Progenitor cell of endocrine pancreas (in vitro differentiated cells): ENCODE measurements at regions not wholly inside any gene's neighbourhood (a gene's known extent, or its start where the extent isn't known, plus 50 kb on each side); places are given as distances from the start of the nearest gene placed in this dataset.
"Not testable (repeated sequence)": the region's sequence is repeated elsewhere in the genome, so short reads cannot be mapped to it uniquely, and the experiment has no call there.

ENCODE experiments used
- DNase-seq: peaks from one replicate; pipeline ENCODE4 v3.0.0; 2021; ENCODE audit warnings: low spot score; ENCODE audit not compliant: unreplicated experiment
- H3K27ac Mint-ChIP-seq: 2 replicates; pipeline ENCODE4 v1.8.0; 2021; ENCODE audit warnings: mild to moderate bottlenecking, moderate library complexity, mixed read lengths
- H3K27me3 Mint-ChIP-seq: 2 replicates; pipeline ENCODE4 v1.8.0; 2021; ENCODE audit warnings: mixed read lengths
- H3K36me3 Mint-ChIP-seq: 2 replicates; pipeline ENCODE4 v1.8.0; 2022; ENCODE audit warnings: mixed read lengths; ENCODE audit not compliant: insufficient read depth
- H3K4me1 Mint-ChIP-seq: 2 replicates; pipeline ENCODE4 v1.8.0; 2021; ENCODE audit warnings: low read depth, mixed read lengths
- H3K4me3 Mint-ChIP-seq: 2 replicates; pipeline ENCODE4 v1.8.0; 2021; ENCODE audit warnings: low read depth, mild to moderate bottlenecking, moderate library complexity, mixed read lengths
- H3K9me3 Mint-ChIP-seq: 2 replicates; pipeline ENCODE4 v1.8.0; 2021; ENCODE audit warnings: low read depth, mixed read lengths
- TF ChIP-seq, protein P1 (sequence below): fragments of 200-600 bp; sonication (generic); IDR thresholded peaks from one replicate; pipeline ENCODE4 v1.5.0; 2021; ENCODE audit warnings: antibody characterized with exemption, mild to moderate bottlenecking; ENCODE audit not compliant: unreplicated experiment

DNA sequence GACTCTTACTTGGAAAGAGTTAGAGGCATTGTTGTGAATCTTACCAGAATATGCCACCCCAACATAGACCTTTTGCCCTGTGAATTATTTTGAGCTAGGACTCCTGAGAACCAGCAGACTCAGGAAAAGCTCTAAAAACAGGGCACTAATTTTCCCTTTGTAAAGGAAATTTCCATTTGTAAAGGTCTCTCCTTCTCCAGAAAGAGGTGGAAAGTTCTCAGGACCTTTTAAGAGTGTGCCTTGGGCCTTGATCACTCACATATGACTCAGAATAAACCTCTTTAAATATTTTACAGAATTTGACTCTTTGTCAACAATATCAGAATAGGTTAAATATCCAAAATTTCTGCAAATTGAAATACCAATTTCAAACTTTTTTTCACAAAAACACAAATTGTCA is 721.8 kb upstream of the NCAM2 start:
- DNase-seq, result no peak
- no peaks in the 10 kb centered on the region for H3K27me3 Mint-ChIP-seq
- TF ChIP-seq, protein P1, sequence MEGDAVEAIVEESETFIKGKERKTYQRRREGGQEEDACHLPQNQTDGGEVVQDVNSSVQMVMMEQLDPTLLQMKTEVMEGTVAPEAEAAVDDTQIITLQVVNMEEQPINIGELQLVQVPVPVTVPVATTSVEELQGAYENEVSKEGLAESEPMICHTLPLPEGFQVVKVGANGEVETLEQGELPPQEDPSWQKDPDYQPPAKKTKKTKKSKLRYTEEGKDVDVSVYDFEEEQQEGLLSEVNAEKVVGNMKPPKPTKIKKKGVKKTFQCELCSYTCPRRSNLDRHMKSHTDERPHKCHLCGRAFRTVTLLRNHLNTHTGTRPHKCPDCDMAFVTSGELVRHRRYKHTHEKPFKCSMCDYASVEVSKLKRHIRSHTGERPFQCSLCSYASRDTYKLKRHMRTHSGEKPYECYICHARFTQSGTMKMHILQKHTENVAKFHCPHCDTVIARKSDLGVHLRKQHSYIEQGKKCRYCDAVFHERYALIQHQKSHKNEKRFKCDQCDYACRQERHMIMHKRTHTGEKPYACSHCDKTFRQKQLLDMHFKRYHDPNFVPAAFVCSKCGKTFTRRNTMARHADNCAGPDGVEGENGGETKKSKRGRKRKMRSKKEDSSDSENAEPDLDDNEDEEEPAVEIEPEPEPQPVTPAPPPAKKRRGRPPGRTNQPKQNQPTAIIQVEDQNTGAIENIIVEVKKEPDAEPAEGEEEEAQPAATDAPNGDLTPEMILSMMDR, result no peak
- no peak overlapping the region for H3K27ac Mint-ChIP-seq
- no peaks in the 10 kb centered on the region for H3K36me3 Mint-ChIP-seq
- peaks cover 11% of the 10 kb centered on the region for H3K9me3 Mint-ChIP-seq
- no peak overlapping the region for H3K4me3 Mint-ChIP-seq
- H3K4me1 Mint-ChIP-seq, result peaks cover 23% of the 10 kb centered on the region

DNA sequence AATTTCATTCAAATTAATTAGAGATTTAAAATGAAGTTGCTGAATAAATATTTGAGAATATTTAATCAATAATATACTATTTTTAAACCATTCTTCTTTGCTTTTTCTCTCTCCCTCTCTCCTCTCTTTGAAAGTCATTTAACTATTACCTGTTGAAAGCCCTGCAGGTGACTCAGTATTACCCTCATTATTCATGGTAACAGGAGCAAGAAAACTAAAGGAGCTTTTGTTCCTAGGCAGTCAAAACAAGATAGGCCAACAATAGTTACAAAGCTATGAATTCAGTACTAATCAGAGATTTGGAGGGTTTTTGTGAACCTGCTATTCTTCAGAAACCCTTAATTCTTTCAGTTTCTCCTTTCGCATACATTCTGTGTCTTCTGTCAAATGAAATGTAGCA is 721.3 kb upstream of the NCAM2 start:
- H3K4me1 Mint-ChIP-seq, result peaks cover 23% of the 10 kb centered on the region
- DNase-seq, result no peak
- TF ChIP-seq, protein P1, result no peak
- no peaks in the 10 kb centered on the region for H3K36me3 Mint-ChIP-seq
- H3K27ac Mint-ChIP-seq, result peak overlapping the region; percentile 6
- H3K4me3 Mint-ChIP-seq, result no peak overlapping the region
- H3K27me3 Mint-ChIP-seq, result no peaks in the 10 kb centered on the region
- peaks cover 11% of the 10 kb centered on the region for H3K9me3 Mint-ChIP-seq

DNA sequence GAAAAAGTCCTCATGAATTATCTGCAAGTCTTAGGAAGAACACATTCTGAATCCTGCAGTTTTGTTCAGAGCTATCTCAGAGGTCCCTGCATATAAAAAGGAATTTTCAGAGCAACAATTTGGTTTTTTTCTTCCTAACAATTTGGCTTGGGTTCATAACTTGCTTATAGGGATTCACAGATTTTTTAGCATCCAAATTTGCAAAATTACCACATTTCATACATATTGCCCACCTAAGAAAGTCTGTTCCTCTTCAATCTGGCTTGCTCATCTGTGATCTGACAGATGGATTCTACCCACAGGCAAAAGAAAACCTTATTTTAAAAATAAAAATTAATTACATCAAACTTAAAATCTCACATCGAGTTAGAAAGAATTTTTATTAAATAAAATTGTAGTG is 714.4 kb upstream of the NCAM2 start:
- Mint-ChIP-seq H3K27me3 (no peaks in the 10 kb centered on the region), H3K36me3 (no peaks in the 10 kb centered on the region), H3K27ac (no peak overlapping the region), H3K4me3 (no peak overlapping the region), H3K4me1 (no peaks in the 10 kb centered on the region), H3K9me3 (no peaks in the 10 kb centered on the region)
- TF ChIP-seq, protein P1, result no peak
- no peak for DNase-seq

DNA sequence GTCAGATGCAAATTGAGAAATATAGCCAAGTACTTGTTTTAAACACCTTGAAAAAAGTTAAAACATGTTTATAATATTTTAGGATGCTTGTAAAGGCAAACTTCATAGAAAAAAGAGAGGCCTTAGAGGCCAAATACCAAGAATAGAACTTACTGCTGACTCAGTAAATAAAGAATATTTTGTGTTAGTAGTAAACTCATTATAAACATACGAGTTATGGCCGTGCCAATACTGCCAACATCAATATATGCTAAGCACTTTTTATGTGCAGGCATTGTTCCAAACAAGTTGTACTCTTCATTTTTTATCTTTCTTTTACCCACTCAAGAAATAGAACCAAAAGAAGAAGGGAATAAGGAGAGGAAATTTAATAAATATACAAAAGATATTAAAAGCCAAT is 705.9 kb upstream of the NCAM2 start:
- Mint-ChIP-seq H3K4me1 (no peaks in the 10 kb centered on the region), H3K27ac (no peak overlapping the region), H3K36me3 (no peaks in the 10 kb centered on the region), H3K27me3 (no peaks in the 10 kb centered on the region), H3K4me3 (no peak overlapping the region), H3K9me3 (no peaks in the 10 kb centered on the region)
- TF ChIP-seq, protein P1, result no peak
- no peak for DNase-seq

DNA sequence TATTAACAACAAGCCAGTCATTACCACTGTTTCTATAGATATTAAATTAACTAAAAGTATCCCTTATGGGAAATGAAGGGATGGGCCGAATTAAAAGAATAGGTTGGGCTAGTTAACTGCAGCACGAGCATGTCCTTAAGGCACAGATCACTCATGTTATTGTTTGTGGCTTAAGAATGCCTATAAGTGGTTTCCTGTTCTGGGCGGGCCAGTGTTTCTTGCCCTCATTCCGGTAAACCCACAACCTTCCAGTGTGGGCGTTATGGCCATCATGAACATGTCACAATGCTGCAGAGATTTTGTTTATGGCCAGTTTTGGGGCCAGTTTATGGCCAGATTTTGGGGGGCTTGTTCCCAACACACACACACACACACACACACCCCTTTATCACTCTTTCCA is 705.4 kb upstream of the NCAM2 start:
- not testable (repeated sequence) for H3K9me3 Mint-ChIP-seq, H3K27ac Mint-ChIP-seq, H3K36me3 Mint-ChIP-seq, H3K4me1 Mint-ChIP-seq, DNase-seq, H3K27me3 Mint-ChIP-seq, H3K4me3 Mint-ChIP-seq

DNA sequence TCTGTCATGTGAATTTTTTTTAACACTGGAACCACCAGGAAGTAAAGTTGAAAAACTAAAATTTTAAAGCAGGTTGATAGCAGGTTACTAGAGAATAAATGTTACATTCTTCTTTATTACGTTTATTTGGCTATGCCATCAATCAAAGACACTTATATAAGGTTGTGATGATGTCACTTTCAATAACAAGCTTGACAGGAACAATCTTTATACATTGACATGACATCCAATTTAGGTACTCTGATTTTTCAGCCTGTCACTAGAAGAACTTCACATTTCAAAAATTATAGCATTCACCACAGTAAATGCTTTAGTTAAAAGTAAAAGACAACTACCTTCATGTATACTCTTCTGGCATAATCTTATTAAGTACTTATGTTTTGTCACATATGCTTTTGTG is 696.8 kb upstream of the NCAM2 start:
- peaks cover 6% of the 10 kb centered on the region for H3K9me3 Mint-ChIP-seq
- H3K36me3 Mint-ChIP-seq, result no peaks in the 10 kb centered on the region
- DNase-seq, result no peak
- no peaks in the 10 kb centered on the region for H3K27me3 Mint-ChIP-seq
- TF ChIP-seq, protein P1, result no peak
- peaks cover 5% of the 10 kb centered on the region for H3K4me1 Mint-ChIP-seq
- H3K4me3 Mint-ChIP-seq, result no peak overlapping the region
- no peak overlapping the region for H3K27ac Mint-ChIP-seq
